Prostate gland (tissue), 2 donors: ENCODE measurements at regions not wholly inside any gene's neighbourhood (a gene's known extent, or its start where the extent isn't known, plus 50 kb on each side); places are given as distances from the start of the nearest gene placed in this dataset.

Experiments used
- CTCF ChIP-seq, 4 experiments: fragments of 200-600 bp in 2 of 4; fragments of 450-650 bp in 2 of 4; sonication (generic) in 2 of 4; IDR thresholded peaks; 1 replicate in 3 of 4; 2 replicates in 1 of 4; pipeline ENCODE4 v1.5.1; 2016 to 2019; ENCODE audit warnings: antibody characterized with exemption in 4 of 4, mild to moderate bottlenecking in 2 of 4, moderate library complexity in 2 of 4
- POLR2A ChIP-seq: fragments of 450-650 bp; IDR thresholded peaks from one replicate; pipeline ENCODE4 v1.6.1; 2016; ENCODE audit warnings: antibody characterized with exemption, mild to moderate bottlenecking

- no peak for TF ChIP-seq POLR2A
- no peak for TF ChIP-seq CTCF (IDR thresholded peaks at IDR 0.05)
Measured at GRCh38 chr3:72550582-72551262, 297.5 kb downstream of the SHQ1 start.
